ENCODE measurements at regions not wholly inside any gene's neighbourhood (a gene's known extent, or its start where the extent isn't known, plus 50 kb on each side); places are given as distances from the start of the nearest gene placed in this dataset.

- TF ChIP-seq TAF1 (IDR thresholded peaks at IDR 0.05; ENCODE audit: borderline replicate concordance, insufficient read depth, low read length) (no peak), FOXP2 (optimal IDR thresholded peaks at IDR 0.05; ENCODE audit: borderline replicate concordance, extremely low read depth, extremely low read length, insufficient read depth) (no peak), SIN3A (IDR thresholded peaks at IDR 0.05; ENCODE audit: borderline replicate concordance, insufficient read depth, low read length) (no peak), POLR2AphosphoS5 (IDR thresholded peaks at IDR 0.05; ENCODE audit: low read depth, low read length) (no peak)
Measured at GRCh38 chr5:124136609-124137008, 609.8 kb downstream of the ZNF608 start.

GRCh38 chr5:124134941-124135340 is 611.5 kb downstream of the ZNF608 start:
- TF ChIP-seq TAF1 (IDR thresholded peaks at IDR 0.05; ENCODE audit: borderline replicate concordance, insufficient read depth, low read length), result no peak
- TF ChIP-seq SIN3A (IDR thresholded peaks at IDR 0.05; ENCODE audit: borderline replicate concordance, insufficient read depth, low read length), result no peak
- TF ChIP-seq FOXP2 (optimal IDR thresholded peaks at IDR 0.05; ENCODE audit: borderline replicate concordance, extremely low read depth, extremely low read length, insufficient read depth), result no peak
- TF ChIP-seq POLR2AphosphoS5 (IDR thresholded peaks at IDR 0.05; ENCODE audit: low read depth, low read length), result no peak
- TF ChIP-seq REST (IDR thresholded peaks at IDR 0.05; ENCODE audit: insufficient read depth in 1 of 2, low read depth in 2 of 2, low read length in 2 of 2), result no peak

GRCh38 chr5:124133406-124133805 is 613.0 kb downstream of the ZNF608 start:
- TF ChIP-seq POLR2AphosphoS5 (IDR thresholded peaks at IDR 0.05; ENCODE audit: low read depth, low read length), result no peak
- no peak for TF ChIP-seq REST (IDR thresholded peaks at IDR 0.05; ENCODE audit: insufficient read depth in 1 of 2, low read depth in 2 of 2, low read length in 2 of 2)
- no peak for TF ChIP-seq SIN3A (IDR thresholded peaks at IDR 0.05; ENCODE audit: borderline replicate concordance, insufficient read depth, low read length)
- TF ChIP-seq FOXP2 (optimal IDR thresholded peaks at IDR 0.05; ENCODE audit: borderline replicate concordance, extremely low read depth, extremely low read length, insufficient read depth), result no peak
- no peak for TF ChIP-seq TAF1 (IDR thresholded peaks at IDR 0.05; ENCODE audit: borderline replicate concordance, insufficient read depth, low read length)

GRCh38 chr5:124132843-124133242 is 613.6 kb downstream of the ZNF608 start:
- TF ChIP-seq POLR2AphosphoS5 (IDR thresholded peaks at IDR 0.05; ENCODE audit: low read depth, low read length) (no peak), SIN3A (IDR thresholded peaks at IDR 0.05; ENCODE audit: borderline replicate concordance, insufficient read depth, low read length) (no peak), REST (IDR thresholded peaks at IDR 0.05; ENCODE audit: insufficient read depth in 1 of 2, low read depth in 2 of 2, low read length in 2 of 2) (no peak), TAF1 (IDR thresholded peaks at IDR 0.05; ENCODE audit: borderline replicate concordance, insufficient read depth, low read length) (no peak), FOXP2 (optimal IDR thresholded peaks at IDR 0.05; ENCODE audit: borderline replicate concordance, extremely low read depth, extremely low read length, insufficient read depth) (no peak)

GRCh38 chr5:124131466-124131865 is 615.0 kb downstream of the ZNF608 start:
- TF ChIP-seq SIN3A (IDR thresholded peaks at IDR 0.05; ENCODE audit: borderline replicate concordance, insufficient read depth, low read length), result no peak
- no peak for TF ChIP-seq POLR2AphosphoS5 (IDR thresholded peaks at IDR 0.05; ENCODE audit: low read depth, low read length)
- no peak for TF ChIP-seq FOXP2 (optimal IDR thresholded peaks at IDR 0.05; ENCODE audit: borderline replicate concordance, extremely low read depth, extremely low read length, insufficient read depth)
- TF ChIP-seq TAF1 (IDR thresholded peaks at IDR 0.05; ENCODE audit: borderline replicate concordance, insufficient read depth, low read length), result no peak
- no peak for TF ChIP-seq REST (IDR thresholded peaks at IDR 0.05; ENCODE audit: insufficient read depth in 1 of 2, low read depth in 2 of 2, low read length in 2 of 2)
